Fibroblast of skin of right biceps (primary cell): ENCODE measurements at regions not wholly inside any gene's neighbourhood (a gene's known extent, or its start where the extent isn't known, plus 50 kb on each side); places are given as distances from the start of the nearest gene placed in this dataset.

Source experiments
- DNase-seq: peaks from one replicate; pipeline ENCODE4 v3.0.0-alpha.2; 2013

DNA sequence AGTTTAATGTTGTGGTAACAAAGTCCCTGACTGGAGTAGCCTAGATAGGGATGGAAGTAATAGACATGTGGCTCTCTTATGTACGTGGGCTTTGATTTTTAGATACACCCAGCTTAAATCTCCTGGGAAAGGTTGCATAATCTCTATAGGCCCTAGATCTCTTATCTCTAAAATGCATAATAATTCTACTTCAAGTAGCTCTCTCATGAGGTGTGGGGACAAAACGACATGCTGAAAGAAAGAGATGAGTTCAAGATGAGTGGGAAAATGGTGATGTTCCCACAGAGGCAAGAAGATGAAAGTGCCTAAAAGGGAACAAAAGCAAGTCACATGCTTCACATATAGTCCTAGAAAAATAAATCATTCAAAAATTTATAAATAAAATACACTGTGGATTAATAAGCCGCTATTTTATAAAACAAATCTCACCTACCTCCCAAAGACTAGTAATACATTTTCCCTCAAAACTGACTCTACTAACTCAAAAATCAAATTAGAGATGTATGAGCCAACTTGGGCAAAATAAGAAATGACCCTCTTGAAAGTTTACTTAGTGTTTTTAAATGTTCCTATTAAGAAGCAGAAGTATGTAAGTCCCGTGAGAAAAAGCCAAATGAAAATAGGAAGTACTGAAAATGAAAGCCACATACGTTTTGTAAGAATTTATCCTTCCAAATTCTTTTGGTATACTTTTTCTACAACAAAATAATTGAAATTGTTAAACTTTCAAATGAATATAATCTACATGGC, 148.2 kb upstream of the ITGA4 start:
- no peak for DNase-seq

DNA sequence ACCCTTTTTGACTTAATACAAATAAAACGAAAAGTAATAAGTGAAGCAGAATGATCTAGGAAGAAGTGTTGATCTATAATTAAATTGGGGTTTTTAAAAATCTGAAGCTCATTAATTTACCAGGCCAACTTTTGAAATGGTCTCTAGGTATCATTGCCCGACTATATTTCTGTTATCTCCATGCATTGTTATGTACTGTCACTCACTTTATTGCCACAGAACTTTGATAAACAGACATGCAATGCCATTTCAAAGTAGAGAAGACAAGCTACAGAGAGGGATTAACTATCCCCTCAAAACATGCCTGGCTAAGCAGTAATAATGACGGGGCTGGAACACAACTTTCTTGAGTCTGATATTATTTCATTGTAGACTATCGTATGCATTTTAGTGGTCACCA, 147.6 kb upstream of the ITGA4 start:
- DNase-seq: no peak

DNA sequence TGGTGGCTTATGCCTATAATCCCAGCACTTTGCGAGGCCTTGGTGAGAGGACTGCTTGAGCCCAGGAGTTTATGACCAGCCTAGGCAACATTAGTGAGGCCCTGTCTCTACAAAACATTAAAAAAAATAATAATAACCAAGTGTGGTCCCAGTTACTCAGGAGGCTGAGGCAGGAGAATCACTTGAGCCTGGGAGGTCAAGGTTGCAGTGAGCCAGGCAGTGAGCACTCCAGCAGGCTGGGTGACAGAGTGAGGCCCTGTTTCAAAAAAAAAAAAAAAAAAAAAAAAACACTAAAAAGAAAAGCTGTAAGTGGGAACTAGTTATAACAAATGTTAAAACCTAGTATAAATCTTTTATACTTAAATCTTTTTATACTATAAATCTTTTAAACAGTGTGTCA, 146.2 kb upstream of the ITGA4 start:
- DNase-seq: no peak

DNA sequence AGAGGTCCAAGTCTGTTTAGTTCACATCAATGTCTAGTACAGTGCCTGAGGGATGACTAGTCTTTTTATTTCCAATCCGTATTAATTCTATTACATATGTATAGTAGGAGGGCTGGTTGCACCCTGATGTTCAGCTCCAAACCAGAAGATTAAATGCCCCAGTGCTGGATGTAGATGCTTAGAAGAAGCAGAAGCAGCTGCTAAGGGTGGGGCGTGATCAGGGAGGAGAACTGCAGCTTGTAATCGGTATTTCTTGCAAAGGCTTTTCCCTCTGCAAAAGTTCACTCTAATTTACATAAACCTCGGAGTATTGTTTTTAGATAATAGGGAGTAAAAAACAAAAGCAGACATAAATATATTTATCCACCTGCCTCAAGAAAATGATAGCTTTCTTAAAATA, 145.3 kb upstream of the ITGA4 start:
- DNase-seq: no peak

DNA sequence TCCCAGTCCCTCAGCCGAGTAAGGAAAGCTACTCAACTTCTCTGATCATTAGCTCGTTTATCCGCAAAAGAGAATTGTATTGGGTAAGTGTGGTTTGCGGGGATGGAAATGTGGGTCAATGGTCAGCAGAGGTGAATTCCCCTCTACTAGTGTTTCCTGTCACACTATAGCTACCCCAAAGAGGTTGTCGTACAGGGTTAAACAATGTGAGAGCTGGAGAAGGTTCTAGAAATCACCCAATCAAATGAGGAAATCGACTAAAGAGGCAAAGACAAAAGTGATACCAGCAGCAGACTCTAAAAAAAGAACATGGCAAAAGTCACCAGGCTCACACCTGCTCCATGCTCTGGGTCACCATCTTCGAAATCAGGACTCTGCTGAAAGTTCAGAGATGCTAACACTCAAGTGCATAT, 144.7 kb upstream of the ITGA4 start:
- no peak for DNase-seq

DNA sequence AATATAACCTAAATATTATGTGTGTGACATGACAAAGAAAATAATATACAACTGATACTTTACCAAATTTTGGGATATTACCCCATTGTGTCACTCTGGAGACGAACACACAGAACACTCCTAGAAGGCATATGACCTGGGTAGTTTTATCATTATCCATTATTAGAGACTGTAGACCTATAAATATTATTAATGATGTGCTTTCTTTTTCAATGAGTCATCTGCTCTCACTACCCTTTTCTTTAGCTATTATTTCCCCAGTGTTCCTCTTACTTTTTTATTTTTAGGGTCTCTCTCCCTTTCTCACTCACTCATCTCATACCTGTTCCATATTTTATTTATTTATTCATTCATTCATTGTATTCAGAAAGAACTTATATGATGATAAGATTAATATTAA, 143.3 kb upstream of the ITGA4 start:
- no peak for DNase-seq

DNA sequence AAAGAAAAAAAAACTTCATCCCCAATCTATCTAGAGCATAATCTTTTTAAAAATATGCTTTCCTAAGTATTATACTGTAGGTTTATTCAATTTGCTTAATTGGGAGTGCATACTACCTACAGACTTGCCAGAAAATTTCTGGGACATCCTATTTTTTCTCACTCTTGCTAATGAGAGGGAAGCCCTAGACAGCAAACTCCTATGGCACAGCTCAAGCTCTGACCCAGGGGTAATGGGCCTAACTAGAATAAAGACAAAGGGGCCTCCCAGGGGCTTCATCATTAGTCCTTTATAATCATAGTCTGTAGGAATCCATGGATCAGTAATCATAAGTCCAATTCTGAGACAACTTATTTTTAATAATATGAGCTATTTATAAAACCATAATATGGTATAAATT, 142.6 kb upstream of the ITGA4 start:
- DNase-seq: no peak

DNA sequence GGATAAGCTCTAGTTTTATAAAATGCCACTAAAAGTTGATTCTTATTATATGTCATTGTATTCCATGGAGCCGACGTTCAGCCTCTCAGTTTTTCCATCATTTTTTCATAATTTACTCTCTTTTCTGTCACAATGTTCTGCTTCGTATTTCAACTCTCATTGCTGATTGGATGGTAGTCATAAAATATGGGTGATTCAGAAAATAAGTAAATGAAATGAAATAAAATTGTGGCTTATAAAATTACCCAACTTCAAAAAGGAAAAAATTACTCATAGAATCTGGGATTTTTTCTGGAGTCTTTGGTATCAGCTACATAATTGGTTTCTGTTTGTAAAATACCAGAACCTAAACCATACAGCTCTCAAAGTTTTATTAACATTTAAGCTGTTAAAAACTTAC, 139.7 kb upstream of the ITGA4 start:
- DNase-seq: peak; percentile 9

DNA sequence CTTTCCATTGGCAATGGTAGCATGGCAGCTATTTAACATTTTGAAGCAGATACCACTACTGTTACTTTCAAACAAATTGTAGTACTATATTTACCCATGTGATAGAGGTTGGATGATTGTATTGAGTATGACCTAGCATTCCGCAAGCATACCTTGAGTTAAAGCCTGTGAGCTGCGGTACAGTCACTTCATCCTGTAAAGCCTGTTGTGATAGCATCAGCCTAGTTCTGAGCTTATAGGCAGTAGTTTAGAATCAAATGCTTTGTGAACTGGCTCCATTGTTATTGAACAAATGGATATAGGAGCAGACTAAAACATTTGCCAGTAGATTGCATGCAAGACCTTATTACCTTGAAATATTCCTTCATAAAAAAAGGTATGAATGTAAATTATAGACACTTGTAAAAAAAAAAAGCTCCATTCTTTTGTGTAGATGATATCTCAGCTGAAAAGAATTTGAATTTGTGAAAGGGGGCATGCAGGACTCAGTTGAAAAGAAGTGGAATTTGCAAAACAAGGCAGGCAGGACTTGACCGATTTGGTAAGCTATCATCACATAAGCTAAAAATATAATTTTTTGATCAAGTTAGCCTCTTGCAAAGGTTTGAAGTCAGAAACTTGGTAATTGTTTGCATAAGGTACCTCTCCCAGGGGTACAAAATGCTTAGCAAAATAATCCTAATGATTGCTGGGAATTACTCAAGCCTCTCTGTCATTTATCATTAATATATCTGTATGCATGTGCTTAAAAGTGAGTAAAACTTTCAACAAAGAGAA, 138.5 kb upstream of the ITGA4 start:
- peak; percentile 39 for DNase-seq

DNA sequence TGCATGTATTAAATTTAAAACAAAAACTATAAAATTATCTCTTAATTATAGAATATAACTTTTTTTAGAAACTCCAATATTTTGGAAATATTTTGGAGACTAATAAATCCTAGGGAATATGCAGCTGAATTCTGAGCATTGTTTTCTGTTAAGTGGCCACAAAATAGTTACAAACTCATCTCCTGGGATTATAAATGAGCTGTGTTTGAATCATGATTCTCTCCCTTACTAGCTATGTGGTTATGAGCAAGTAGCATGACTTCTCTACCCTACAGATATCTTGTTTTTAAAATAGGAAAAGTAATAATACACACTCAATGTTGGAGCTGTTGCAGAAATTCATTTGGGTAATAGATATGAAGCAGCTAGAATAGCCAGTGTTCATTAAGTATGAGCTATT, 137.9 kb upstream of the ITGA4 start:
- DNase-seq: peak; percentile 61

DNA sequence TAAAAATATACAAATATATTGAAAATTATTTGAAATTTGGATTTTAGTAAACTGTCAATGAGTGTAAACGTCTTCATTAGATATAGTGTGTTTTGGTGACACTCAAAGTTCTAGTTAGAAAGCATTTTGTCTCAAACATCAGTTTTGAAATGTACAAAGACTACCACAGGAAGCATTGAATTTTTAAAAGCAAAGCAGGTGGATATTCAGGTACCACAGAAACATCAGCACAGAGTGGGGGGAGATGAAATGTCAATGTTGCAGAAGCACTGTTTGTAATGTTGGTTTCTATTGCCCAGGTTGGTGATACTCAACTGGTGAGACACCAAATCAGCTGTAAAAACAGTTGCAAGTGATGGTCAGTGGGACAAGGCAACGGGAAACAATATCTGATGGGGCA, 136.5 kb upstream of the ITGA4 start:
- no peak for DNase-seq

DNA sequence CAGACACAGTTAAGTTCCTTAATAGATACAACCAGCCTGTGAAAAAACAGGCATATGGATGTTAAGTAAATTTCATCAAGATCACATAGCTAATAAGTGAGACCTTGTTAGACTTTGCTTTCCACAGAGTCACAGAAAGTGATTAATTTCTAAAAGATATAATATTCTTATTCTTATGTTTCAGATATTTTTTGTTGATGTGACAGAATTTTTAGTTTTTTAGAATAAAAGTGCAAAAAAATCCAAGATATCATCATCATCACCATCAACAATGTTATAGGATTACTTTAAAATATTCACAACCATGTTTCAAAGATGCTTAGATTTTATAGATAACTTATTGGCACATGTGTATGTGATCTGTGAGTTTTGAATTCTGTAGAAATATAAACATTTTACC, 132.3 kb upstream of the ITGA4 start:
- no peak for DNase-seq

DNA sequence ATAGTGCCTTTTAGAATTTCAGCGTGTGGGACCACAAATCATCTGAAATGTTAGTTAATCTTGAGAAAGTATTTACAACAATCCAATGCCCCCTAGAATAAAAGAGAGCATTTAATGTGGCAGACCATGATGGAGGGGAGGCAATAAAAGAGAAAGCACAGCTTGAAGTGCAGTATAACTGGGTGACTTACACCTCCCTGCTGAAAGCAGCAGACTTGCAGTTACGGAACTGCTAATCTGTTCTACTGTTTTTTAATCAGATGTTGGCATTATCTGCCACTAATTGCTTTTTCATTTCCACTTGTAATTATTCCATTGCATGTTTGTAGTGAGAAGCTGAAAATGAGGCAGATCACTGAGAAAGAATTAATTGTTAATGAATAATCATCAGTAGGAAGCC, 130.5 kb upstream of the ITGA4 start:
- DNase-seq: no peak

DNA sequence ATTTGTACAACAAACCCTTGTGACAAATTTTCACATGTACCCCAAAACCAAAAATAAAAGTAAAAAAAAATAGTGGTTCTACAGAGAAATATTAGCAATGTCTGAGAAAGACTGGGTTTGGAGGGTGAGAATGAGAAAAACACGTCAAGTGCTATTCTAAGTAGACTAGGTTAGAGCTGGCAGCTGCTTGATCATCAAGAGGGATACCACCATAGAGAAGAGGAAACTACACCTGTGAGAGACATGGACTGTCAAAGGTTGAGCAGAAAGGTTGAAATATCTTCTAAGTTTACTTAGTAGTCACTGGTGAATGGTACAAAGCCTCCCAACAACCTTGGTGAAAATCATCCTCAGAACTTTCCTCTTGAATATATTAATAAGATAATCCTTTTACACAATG, 126.9 kb upstream of the ITGA4 start:
- DNase-seq: no peak

DNA sequence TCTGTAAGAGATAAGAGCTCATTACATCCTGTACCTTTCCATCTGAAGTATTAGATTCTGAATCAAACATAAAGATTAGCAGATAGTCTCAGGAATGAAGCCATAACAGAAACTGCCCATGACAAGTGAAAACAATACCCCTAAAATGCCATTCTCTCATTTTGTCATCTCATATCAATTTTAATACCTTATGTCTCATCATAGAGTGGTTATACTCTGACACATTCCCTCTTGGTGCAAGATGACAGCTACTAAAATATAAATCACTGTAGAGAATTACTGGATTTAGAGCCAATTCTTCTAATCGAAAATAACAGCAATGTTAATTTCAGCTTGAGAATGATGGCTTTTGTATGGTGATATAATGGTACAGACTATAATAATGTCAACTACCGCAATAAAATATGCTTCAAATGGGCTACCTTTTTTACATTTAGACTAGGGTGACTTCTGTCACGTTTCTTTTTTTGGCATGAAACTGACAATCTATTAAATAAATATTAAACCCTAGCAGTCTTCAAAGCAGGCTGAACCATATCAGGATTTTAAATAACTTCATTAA, 125.1 kb upstream of the ITGA4 start:
- no peak for DNase-seq

DNA sequence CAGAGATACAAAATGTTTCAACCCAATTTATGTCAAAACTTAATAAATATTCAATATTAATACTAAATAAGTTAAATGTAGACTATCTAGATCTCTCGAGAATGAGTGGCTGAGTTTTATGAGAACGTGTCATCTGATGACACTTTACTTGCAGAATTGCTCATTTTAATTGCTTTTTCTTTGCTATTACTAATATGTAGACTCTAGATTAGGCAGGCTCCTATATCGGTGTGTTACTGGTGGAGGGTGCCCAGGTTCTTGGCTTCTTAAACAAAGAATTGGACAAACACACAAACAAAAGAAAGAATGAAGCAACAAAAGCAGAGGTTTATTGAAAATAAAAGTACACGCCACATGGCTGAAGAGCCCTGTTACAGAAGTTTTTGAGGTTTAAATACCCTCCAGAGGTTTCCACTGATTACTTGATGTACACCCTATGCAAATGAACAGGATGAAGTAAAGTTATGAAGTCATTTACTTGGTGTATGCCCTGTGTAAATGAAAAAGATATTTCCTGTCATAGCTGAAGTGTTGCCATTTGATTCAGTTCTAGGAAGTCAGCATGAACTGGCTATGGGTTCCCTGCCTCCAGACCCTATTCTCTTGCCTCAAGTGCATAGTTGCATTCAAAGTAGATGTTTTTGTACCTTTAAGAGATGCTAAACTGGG, 122.9 kb upstream of the ITGA4 start:
- no peak for DNase-seq

DNA sequence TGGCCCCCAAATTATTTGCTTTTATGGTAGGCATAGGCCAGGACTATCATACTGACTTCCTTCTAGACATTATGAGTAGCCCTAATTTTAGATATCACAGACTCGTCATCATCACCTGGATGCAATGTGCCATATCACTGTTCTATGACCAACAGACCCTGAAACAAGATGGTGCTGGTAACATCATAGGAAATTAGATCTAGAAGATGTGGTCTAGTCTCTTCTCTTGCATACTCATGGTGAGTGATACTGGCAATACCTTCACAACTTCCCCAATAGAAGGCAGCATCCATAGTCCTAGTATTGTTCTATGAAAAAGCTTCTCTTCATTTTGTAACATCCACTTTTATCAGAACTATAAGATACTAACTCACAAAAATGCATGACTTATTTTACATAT, 116.3 kb upstream of the ITGA4 start:
- no peak for DNase-seq

DNA sequence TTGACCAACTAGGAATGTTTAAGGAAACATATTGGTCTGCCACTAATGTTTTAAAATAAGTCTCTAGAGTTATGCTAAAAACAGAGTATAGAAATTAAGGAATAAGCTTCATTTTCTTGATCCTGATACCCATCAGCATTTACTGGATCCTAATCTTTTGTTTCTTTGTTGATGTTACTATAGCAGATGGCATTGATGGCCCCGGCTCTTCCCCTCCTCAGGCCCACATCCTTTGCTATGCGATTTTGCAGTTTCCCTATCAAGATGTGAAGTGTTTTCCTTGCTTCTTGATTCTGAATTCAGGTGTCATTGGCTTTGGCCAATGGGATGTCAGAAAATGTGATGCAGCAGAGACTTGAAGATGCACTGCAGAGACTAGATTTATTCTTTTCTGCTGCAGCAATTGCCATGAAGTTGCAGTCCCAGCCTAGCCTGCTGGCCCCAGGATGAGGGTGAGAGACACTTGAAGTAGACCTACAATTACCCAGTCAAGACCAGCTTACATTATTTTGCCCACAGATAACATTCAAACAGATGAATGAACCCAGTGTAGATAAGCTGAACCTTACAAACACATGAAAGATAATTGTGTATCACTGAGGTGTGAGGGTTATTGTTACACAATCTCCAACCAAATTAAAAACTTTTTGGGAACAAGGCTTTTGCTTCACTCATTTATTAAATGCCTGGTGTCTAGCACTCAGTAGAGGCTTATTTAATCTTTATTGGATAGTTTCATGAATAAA, 115.2 kb upstream of the ITGA4 start:
- DNase-seq: no peak

DNA sequence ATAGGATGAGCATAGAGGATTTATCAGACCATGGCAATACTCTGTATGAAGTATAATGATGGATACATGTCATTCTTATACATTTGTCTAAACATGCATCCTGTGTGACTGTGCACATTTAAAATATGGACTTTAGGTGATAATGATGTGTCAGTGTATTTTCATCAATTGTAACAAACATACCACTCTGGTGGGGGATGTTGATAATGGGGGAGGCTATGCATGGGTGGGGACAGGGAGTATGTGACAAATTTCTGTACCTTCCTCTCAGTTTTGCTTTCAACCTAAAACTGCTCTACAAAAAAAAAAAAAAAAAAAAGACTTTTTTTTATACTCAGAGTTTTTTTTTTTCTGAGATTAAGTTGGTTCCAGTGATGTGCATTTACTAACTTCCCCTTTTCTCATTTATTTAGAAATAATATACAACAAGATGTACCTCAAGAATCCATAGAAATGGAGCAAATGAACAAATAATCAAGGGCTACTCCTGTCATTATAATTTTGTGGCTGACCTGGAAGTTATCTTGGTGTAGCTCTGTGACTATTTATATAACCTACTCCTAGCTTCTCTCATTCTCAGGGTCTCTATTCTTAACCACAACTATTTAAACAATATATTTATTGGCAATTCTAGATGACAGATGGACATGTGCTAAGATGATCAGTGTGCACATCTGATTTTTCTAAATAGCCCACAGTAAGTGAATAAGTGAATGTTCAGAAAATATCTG, 108.9 kb upstream of the ITGA4 start:
- no peak for DNase-seq

DNA sequence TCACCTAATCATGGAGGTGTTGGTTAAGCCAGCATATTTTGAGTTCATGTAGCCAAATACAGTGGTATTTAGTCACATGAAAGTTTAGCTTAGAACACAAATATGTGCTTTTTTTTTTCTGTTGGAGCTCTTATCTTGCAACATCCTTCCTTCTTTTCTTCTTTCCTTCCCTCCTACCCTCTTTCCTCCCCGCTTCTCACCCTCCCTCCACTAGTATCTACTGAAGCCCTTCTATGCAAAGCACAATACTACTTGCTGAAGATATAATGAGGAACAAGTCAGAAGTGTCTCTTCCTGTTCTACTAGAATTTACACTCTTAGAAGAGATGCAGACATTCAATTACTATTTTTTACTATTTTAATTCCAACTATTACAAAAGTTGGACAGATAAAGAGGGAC, 105.0 kb upstream of the ITGA4 start:
- DNase-seq: no peak

DNA sequence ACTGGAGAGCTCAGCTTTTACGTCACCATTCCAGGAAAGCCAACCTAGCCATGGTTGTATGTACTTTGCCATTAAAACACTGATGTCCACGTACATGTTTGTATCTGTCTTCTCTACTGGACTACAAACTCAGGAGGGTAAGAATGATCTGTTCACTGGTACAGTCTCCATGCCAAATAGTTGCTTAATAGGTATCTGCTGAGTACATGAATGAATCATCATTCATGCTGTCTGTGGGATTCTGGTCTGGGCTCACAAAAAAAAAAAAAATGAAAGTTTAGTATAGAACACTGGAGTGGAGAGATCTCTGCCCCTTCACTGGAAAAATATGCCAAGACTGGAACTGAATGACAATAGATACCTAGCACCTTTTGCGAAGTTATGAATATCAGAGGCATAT, 102.6 kb upstream of the ITGA4 start:
- peak; percentile 84 for DNase-seq

DNA sequence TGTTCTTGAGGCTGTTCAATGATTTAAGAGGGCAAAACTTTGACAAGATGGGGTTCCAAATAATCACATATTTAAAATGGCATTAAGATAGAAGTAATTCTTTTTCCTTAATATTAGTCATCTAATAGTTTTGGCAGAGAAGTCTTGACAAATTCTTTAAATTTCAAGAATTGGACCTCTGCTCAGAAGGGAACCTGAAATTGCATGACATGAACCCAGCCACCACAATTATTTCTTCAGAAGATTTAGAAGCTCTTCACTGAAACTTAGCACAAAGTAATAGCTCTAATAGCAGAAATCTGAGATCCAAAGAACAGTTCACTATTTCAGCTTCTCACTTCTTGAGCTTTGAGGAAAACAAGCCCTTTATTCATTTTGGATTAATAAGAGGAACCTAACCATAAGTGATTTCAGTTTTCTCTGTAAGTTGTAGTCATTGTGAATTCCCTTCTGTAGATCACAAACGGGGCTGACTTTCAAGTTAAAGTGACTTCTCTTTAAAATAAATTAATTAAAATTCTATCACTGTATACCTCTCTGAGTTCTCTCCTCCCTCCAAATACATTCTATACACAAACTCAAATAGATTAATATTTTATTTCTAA, 100.6 kb upstream of the ITGA4 start:
- peak; percentile 60 for DNase-seq
